Prostate gland (tissue), 2 donors: ENCODE measurements at regions not wholly inside any gene's neighbourhood (a gene's known extent, or its start where the extent isn't known, plus 50 kb on each side); places are given as distances from the start of the nearest gene placed in this dataset.

ENCODE experiments used
- POLR2A ChIP-seq: fragments of 450-650 bp; IDR thresholded peaks from one replicate; pipeline ENCODE4 v1.6.1; 2016; ENCODE audit warnings: antibody characterized with exemption, mild to moderate bottlenecking
- TF ChIP-seq, protein P1 (sequence below), 4 experiments: fragments of 200-600 bp in 2 of 4; fragments of 450-650 bp in 2 of 4; sonication (generic) in 2 of 4; IDR thresholded peaks; 1 replicate in 3 of 4; 2 replicates in 1 of 4; pipeline ENCODE4 v1.5.1; 2016 to 2019; ENCODE audit warnings: antibody characterized with exemption in 4 of 4, mild to moderate bottlenecking in 2 of 4, moderate library complexity in 2 of 4

DNA sequence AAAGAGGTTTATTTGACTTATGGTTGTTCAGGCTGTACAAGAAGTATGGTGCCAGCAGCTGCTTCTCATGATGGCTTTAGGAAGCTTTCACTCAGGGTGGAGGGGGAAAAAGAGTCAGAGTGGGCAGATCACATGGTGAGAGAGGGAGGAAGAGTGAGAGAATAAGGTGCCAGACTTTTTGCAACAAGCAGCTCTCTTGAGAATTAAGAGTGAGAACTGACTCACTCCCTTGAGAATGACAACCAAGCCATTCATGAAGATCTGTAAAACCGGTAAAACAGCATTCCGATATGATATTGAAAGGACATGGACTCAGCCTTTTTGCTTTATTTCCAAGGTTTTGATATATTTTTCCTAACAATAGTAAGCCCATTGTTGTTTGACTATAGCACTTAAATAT lies 501.2 kb downstream of the GALC start:
- TF ChIP-seq, protein P1, sequence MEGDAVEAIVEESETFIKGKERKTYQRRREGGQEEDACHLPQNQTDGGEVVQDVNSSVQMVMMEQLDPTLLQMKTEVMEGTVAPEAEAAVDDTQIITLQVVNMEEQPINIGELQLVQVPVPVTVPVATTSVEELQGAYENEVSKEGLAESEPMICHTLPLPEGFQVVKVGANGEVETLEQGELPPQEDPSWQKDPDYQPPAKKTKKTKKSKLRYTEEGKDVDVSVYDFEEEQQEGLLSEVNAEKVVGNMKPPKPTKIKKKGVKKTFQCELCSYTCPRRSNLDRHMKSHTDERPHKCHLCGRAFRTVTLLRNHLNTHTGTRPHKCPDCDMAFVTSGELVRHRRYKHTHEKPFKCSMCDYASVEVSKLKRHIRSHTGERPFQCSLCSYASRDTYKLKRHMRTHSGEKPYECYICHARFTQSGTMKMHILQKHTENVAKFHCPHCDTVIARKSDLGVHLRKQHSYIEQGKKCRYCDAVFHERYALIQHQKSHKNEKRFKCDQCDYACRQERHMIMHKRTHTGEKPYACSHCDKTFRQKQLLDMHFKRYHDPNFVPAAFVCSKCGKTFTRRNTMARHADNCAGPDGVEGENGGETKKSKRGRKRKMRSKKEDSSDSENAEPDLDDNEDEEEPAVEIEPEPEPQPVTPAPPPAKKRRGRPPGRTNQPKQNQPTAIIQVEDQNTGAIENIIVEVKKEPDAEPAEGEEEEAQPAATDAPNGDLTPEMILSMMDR (IDR thresholded peaks at IDR 0.05), result no peak
- no peak for TF ChIP-seq POLR2A
